HepG2 (cell line): ENCODE measurements at regions not wholly inside any gene's neighbourhood (a gene's known extent, or its start where the extent isn't known, plus 50 kb on each side); places are given as distances from the start of the nearest gene placed in this dataset.

Source experiments
- EEA1 ChIP-seq: sonication (generic); formaldehyde crosslinking; IDR thresholded peaks from 2 replicates; pipeline ENCODE4 v1.5.1; 2020; ENCODE audit warnings: mild to moderate bottlenecking, missing genetic modification reagents, borderline replicate concordance
- TF ChIP-seq, protein P1 (sequence below): sonication (generic); formaldehyde crosslinking; IDR thresholded peaks from 2 replicates; pipeline ENCODE4 v1.5.0; 2020; ENCODE audit warnings: mild to moderate bottlenecking, missing genetic modification reagents, moderate library complexity

DNA sequence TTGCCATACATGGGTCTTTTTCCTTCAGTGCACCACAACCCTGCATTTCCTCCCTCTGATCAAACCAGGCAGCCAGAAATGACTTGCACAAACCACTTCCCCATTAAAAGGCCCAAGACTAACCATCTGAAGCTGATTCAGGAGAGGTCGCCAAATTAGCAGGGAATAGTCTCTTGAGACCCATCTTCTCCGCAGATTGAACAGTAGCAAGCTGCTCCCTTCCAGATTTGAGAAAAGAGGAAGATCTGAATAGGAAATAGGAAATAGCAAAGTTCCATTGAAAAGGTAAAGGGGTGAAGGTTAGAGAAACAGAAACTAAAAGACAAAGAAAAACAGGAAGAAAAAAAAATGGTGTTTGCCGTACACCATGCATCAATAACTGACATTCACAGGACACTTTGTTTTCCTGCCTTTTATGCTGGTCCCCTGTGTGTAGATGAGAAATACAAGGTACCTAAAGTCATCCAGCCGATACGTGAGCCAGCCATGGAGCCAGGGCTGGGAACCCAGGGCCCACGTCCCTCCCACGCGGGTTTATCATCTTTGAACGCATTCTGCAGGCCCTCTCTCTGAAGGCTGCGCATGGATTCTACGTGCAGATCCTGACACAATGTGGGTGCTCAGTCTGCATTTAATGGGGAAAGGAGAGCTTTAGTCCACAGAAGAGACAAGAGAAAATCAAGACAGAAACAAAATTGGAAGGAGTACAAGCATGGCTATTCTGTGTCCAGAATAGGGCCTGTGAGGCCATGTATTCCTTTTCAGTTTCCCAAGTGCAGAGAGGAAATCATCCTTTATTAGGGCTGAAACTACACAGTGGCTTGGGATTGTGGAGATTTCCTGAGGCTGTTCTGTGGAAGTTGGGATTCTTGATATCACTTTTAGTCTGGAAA is 268.4 kb upstream of the NPVF start:
- TF ChIP-seq, protein P1, sequence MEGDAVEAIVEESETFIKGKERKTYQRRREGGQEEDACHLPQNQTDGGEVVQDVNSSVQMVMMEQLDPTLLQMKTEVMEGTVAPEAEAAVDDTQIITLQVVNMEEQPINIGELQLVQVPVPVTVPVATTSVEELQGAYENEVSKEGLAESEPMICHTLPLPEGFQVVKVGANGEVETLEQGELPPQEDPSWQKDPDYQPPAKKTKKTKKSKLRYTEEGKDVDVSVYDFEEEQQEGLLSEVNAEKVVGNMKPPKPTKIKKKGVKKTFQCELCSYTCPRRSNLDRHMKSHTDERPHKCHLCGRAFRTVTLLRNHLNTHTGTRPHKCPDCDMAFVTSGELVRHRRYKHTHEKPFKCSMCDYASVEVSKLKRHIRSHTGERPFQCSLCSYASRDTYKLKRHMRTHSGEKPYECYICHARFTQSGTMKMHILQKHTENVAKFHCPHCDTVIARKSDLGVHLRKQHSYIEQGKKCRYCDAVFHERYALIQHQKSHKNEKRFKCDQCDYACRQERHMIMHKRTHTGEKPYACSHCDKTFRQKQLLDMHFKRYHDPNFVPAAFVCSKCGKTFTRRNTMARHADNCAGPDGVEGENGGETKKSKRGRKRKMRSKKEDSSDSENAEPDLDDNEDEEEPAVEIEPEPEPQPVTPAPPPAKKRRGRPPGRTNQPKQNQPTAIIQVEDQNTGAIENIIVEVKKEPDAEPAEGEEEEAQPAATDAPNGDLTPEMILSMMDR (CRISPR knock-in tag) = no peak
- no peak for TF ChIP-seq EEA1 (CRISPR knock-in tag)
